ENCODE measurements at regions not wholly inside any gene's neighbourhood (a gene's known extent, or its start where the extent isn't known, plus 50 kb on each side); places are given as distances from the start of the nearest gene placed in this dataset.

GRCh38 chr18:73684647-73685046, 463.0 kb downstream of the FBXO15 start:
- Histone ChIP-seq H3K9me3 (replicated peaks in 1 of 2; ENCODE audit: control insufficient read depth in 1 of 2, insufficient read depth in 1 of 2, low read length in 2 of 2) (no peaks in the 10 kb centered on the region), H3K79me2 (ENCODE audit: insufficient read depth, low read length) (no peaks in the 10 kb centered on the region), H3K9ac (ENCODE audit: insufficient read depth, low read length, poor library complexity, severe bottlenecking) (no peak overlapping the region), H3K4me1 (ENCODE audit: control insufficient read depth in 1 of 2, insufficient read depth in 2 of 2, low read length in 2 of 2) (peaks cover 0 to 4% of the 10 kb centered on the region in 2 donors), H4K20me1 (ENCODE audit: insufficient read depth, low read length) (no peaks in the 10 kb centered on the region), H3K27ac (ENCODE audit: low read depth in 1 of 2, low read length in 2 of 2) (no peak overlapping the region), H2AFZ (ENCODE audit: insufficient read depth, low read depth, low read length, poor library complexity, severe bottlenecking) (no peak overlapping the region), H3K4me3 (replicated peaks in 1 of 3; ENCODE audit: low read depth in 2 of 3, low read length in 3 of 3) (no peak overlapping the region), H3K4me2 (replicated peaks; ENCODE audit: extremely low read depth, low read length, poor library complexity, severe bottlenecking) (no peak overlapping the region), H3K27me3 (ENCODE audit: control insufficient read depth in 2 of 2, insufficient read depth in 2 of 2, low read length in 2 of 2) (no peaks in the 10 kb centered on the region), H3K36me3 (replicated peaks in 1 of 2; ENCODE audit: control insufficient read depth in 1 of 2, insufficient read depth in 2 of 2, low read length in 2 of 2) (no peaks in the 10 kb centered on the region)
- Mint-ChIP-seq H3K36me3 (no peaks in the 10 kb centered on the region), H3K27me3 (ENCODE audit: low read depth in 3 of 3) (peaks cover 0 to 2% (median 1%) of the 10 kb centered on the region in 3 donors), H3K27ac (no peak overlapping the region), H3K9me3 (peaks cover 0 to 3% (median 0%) of the 10 kb centered on the region in 7 donors), H3K4me1 (no peaks in the 10 kb centered on the region), H3K4me3 (no peak overlapping the region)
- TF ChIP-seq CTCF (IDR thresholded peaks at IDR 0.05), result no peak
- DNase-seq, result no peak
- intact Hi-C loops (cut with micrococcal nuclease), result no loop called here

- Histone ChIP-seq H3K27me3 (ENCODE audit: control insufficient read depth in 2 of 2, insufficient read depth in 2 of 2, low read length in 2 of 2) (no peaks in the 10 kb centered on the region), H3K27ac (ENCODE audit: low read depth in 1 of 2, low read length in 2 of 2) (no peak overlapping the region), H4K20me1 (ENCODE audit: insufficient read depth, low read length) (no peaks in the 10 kb centered on the region), H3K4me2 (replicated peaks; ENCODE audit: extremely low read depth, low read length, poor library complexity, severe bottlenecking) (no peak overlapping the region), H3K9me3 (replicated peaks in 1 of 2; ENCODE audit: control insufficient read depth in 1 of 2, insufficient read depth in 1 of 2, low read length in 2 of 2) (no peaks in the 10 kb centered on the region), H3K4me1 (ENCODE audit: control insufficient read depth in 1 of 2, insufficient read depth in 2 of 2, low read length in 2 of 2) (no peaks in the 10 kb centered on the region), H3K4me3 (replicated peaks in 1 of 3; ENCODE audit: low read depth in 2 of 3, low read length in 3 of 3) (no peak overlapping the region), H3K79me2 (ENCODE audit: insufficient read depth, low read length) (no peaks in the 10 kb centered on the region), H2AFZ (ENCODE audit: insufficient read depth, low read depth, low read length, poor library complexity, severe bottlenecking) (no peak overlapping the region), H3K36me3 (replicated peaks in 1 of 2; ENCODE audit: control insufficient read depth in 1 of 2, insufficient read depth in 2 of 2, low read length in 2 of 2) (no peaks in the 10 kb centered on the region), H3K9ac (ENCODE audit: insufficient read depth, low read length, poor library complexity, severe bottlenecking) (no peak overlapping the region)
- Mint-ChIP-seq H3K9me3 (peaks cover 0 to 3% (median 0%) of the 10 kb centered on the region in 7 donors), H3K4me3 (no peak overlapping the region), H3K27me3 (ENCODE audit: low read depth in 3 of 3) (peaks cover 0 to 2% (median 1%) of the 10 kb centered on the region in 3 donors), H3K36me3 (no peaks in the 10 kb centered on the region), H3K27ac (no peak overlapping the region), H3K4me1 (no peaks in the 10 kb centered on the region)
- TF ChIP-seq CTCF (IDR thresholded peaks at IDR 0.05), result no peak
- intact Hi-C loops (cut with micrococcal nuclease), result no loop called here
- no peak for DNase-seq
- WGBS (ENCODE audit: insufficient coverage), result 95% methylated on average over 4 of the region's 6 CpGs
These were observed 464.0 kb downstream of the FBXO15 start for GRCh38 chr18:73683409-73684238.

All from CD14-positive monocyte (primary cell).